HAP-1 (cell line): ENCODE measurements at regions not wholly inside any gene's neighbourhood (a gene's known extent, or its start where the extent isn't known, plus 50 kb on each side); places are given as distances from the start of the nearest gene placed in this dataset.
"Not testable (repeated sequence)": the region's sequence is repeated elsewhere in the genome, so short reads cannot be mapped to it uniquely, and the experiment has no call there.

Experiments
- DNase-seq, 2 experiments: peaks; one replicate each; pipeline ENCODE4 v3.0.0-alpha.2; 2016 to 2020; ENCODE audit warnings: low spot score in 2 of 2
- H3K27me3 ChIP-seq: fragments of 250-450 bp; sonication (Bioruptor Pico); 2 replicates; pipeline ENCODE4 v1.5.1; 2020; ENCODE audit warnings: low read depth, mild to moderate bottlenecking, moderate library complexity
- H3K36me3 ChIP-seq: fragments of 250-450 bp; sonication (Bioruptor Pico); replicated peaks from 2 replicates; pipeline ENCODE4 v1.5.1; 2020; ENCODE audit warnings: mild to moderate bottlenecking
- H3K4me1 ChIP-seq: fragments of 250-450 bp; sonication (Bioruptor Pico); 2 replicates; pipeline ENCODE4 v1.5.1; 2020; ENCODE audit warnings: mild to moderate bottlenecking
- H3K4me3 ChIP-seq: fragments of 250-450 bp; sonication (Bioruptor Pico); 2 replicates; pipeline ENCODE4 v1.5.1; 2020; ENCODE audit warnings: mild to moderate bottlenecking, moderate library complexity
- H3K9me3 ChIP-seq: fragments of 250-450 bp; sonication (Bioruptor Pico); 2 replicates; pipeline ENCODE4 v1.5.1; 2020; ENCODE audit warnings: mild to moderate bottlenecking, moderate library complexity
- in situ Hi-C: fragments of 300-500 bp; cut with MboI; formaldehyde crosslinking; loops from 3 replicates; pipeline ENCODE4 v1.14.3; 2020; ENCODE audit warnings: low sequenced_read_pairs, inconsistent platforms, mixed read lengths

- Histone ChIP-seq H3K36me3 (no peaks in the 10 kb centered on the region), H3K4me1 (no peaks in the 10 kb centered on the region), H3K4me3 (no peak overlapping the region), H3K9me3 (no peaks in the 10 kb centered on the region), H3K27me3 (no peaks in the 10 kb centered on the region)
- in situ Hi-C loops, result no loop called here
- DNase-seq, result no peak
These were observed 78.8 kb upstream of the GRIN2A start for GRCh38 chr16:10261077-10261476.

GRCh38 chr16:10261526-10261925 is 79.3 kb upstream of the GRIN2A start:
- DNase-seq, H3K4me3 ChIP-seq, in situ Hi-C loops: not testable (repeated sequence)

GRCh38 chr16:10262377-10263132 is 80.3 kb upstream of the GRIN2A start:
- no peak overlapping the region for H3K4me3 ChIP-seq
- in situ Hi-C loops, result no loop called here

More at GRCh38 chr16:10261526-10261925, 79.3 kb upstream of the GRIN2A start:
- H3K27me3 ChIP-seq, H3K9me3 ChIP-seq, H3K36me3 ChIP-seq, H3K4me1 ChIP-seq: not testable (repeated sequence)

GRCh38 chr16:10265770-10266615 is 83.8 kb upstream of the GRIN2A start:
- Histone ChIP-seq H3K4me3 (no peak overlapping the region), H3K4me1 (no peaks in the 10 kb centered on the region), H3K27me3 (no peaks in the 10 kb centered on the region), H3K36me3 (no peaks in the 10 kb centered on the region), H3K9me3 (no peaks in the 10 kb centered on the region)
- in situ Hi-C loops, result no loop called here
- DNase-seq, result no peak

More at GRCh38 chr16:10262377-10263132, 80.3 kb upstream of the GRIN2A start:
- no peaks in the 10 kb centered on the region for H3K9me3 ChIP-seq
- H3K27me3 ChIP-seq, result no peaks in the 10 kb centered on the region
- no peaks in the 10 kb centered on the region for H3K4me1 ChIP-seq
- no peak for DNase-seq
- H3K36me3 ChIP-seq, result no peaks in the 10 kb centered on the region

GRCh38 chr16:10266809-10267208 is 84.6 kb upstream of the GRIN2A start:
- Histone ChIP-seq H3K36me3 (no peaks in the 10 kb centered on the region), H3K9me3 (no peaks in the 10 kb centered on the region; the same call in 1 of the 2 replicates), H3K27me3 (no peaks in the 10 kb centered on the region), H3K4me1 (no peaks in the 10 kb centered on the region), H3K4me3 (no peak overlapping the region)
- no peak for DNase-seq
- in situ Hi-C loops, result no loop called here

- no peaks in the 10 kb centered on the region; the same call in 1 of the 2 replicates for H3K9me3 ChIP-seq
- no peaks in the 10 kb centered on the region for H3K36me3 ChIP-seq
- H3K4me1 ChIP-seq, result no peaks in the 10 kb centered on the region
- in situ Hi-C loops, result no loop called here
- H3K27me3 ChIP-seq, result no peaks in the 10 kb centered on the region
- DNase-seq, result no peak
- no peak overlapping the region for H3K4me3 ChIP-seq
These were observed 87.4 kb upstream of the GRIN2A start for GRCh38 chr16:10269632-10270031.

GRCh38 chr16:10272250-10272854 is 90.1 kb upstream of the GRIN2A start:
- H3K36me3 ChIP-seq, H3K4me3 ChIP-seq, H3K9me3 ChIP-seq, H3K27me3 ChIP-seq, H3K4me1 ChIP-seq, DNase-seq, in situ Hi-C loops: not testable (repeated sequence)

- in situ Hi-C loops, DNase-seq, H3K9me3 ChIP-seq, H3K4me3 ChIP-seq, H3K27me3 ChIP-seq, H3K36me3 ChIP-seq, H3K4me1 ChIP-seq: not testable (repeated sequence)
These were observed 93.2 kb upstream of the GRIN2A start for GRCh38 chr16:10275214-10275996.

- no peak overlapping the region for H3K4me3 ChIP-seq
- no peaks in the 10 kb centered on the region for H3K27me3 ChIP-seq
- no peaks in the 10 kb centered on the region for H3K9me3 ChIP-seq
- DNase-seq, result no peak
- in situ Hi-C loops, result no loop called here
- H3K36me3 ChIP-seq, result no peaks in the 10 kb centered on the region
- H3K4me1 ChIP-seq, result no peaks in the 10 kb centered on the region
These were observed 95.4 kb upstream of the GRIN2A start for GRCh38 chr16:10277597-10277996.

GRCh38 chr16:10280262-10281170 is 98.3 kb upstream of the GRIN2A start:
- Histone ChIP-seq H3K27me3 (no peaks in the 10 kb centered on the region), H3K4me3 (no peak overlapping the region), H3K4me1 (no peaks in the 10 kb centered on the region), H3K9me3 (no peaks in the 10 kb centered on the region), H3K36me3 (no peaks in the 10 kb centered on the region)
- in situ Hi-C loops, result no loop called here
- no peak for DNase-seq

- no peak for DNase-seq
- in situ Hi-C loops, result no loop called here
- H3K4me3 ChIP-seq, result no peak overlapping the region
- H3K4me1 ChIP-seq, result no peaks in the 10 kb centered on the region
- H3K36me3 ChIP-seq, result no peaks in the 10 kb centered on the region
- no peaks in the 10 kb centered on the region for H3K27me3 ChIP-seq
- no peaks in the 10 kb centered on the region for H3K9me3 ChIP-seq
These were observed 100.1 kb upstream of the GRIN2A start for GRCh38 chr16:10282367-10282766.

GRCh38 chr16:10283246-10283645 is 101.0 kb upstream of the GRIN2A start:
- DNase-seq, H3K4me3 ChIP-seq, H3K4me1 ChIP-seq, H3K36me3 ChIP-seq, H3K27me3 ChIP-seq, H3K9me3 ChIP-seq, in situ Hi-C loops: not testable (repeated sequence)
